ENCODE measurements at regions not wholly inside any gene's neighbourhood (a gene's known extent, or its start where the extent isn't known, plus 50 kb on each side); places are given as distances from the start of the nearest gene placed in this dataset.

- DNase-seq = no peak
These were observed 53.2 kb upstream of the TFEC start for GRCh38 chr7:116083796-116084195.

GRCh38 chr7:116086547-116087045, 56.0 kb upstream of the TFEC start:
- DNase-seq = no peak

GRCh38 chr7:116087291-116087690, 56.7 kb upstream of the TFEC start:
- no peak for DNase-seq

GRCh38 chr7:116087984-116088383, 57.4 kb upstream of the TFEC start:
- DNase-seq = no peak

GRCh38 chr7:116089293-116089692, 58.7 kb upstream of the TFEC start:
- DNase-seq = no peak

- DNase-seq = no peak
These were observed 63.1 kb upstream of the TFEC start for GRCh38 chr7:116093516-116094301.

GRCh38 chr7:116095396-116095795, 64.8 kb upstream of the TFEC start:
- DNase-seq = no peak

GRCh38 chr7:116097365-116098009, 66.9 kb upstream of the TFEC start:
- DNase-seq = no peak

- DNase-seq = no peak
These were observed 67.6 kb upstream of the TFEC start for GRCh38 chr7:116098175-116098574.

- no peak for DNase-seq
These were observed 70.1 kb upstream of the TFEC start for GRCh38 chr7:116100626-116101025.

- DNase-seq = no peak
These were observed 71.1 kb upstream of the TFEC start for GRCh38 chr7:116101704-116102103.

GRCh38 chr7:116111475-116111874, 80.9 kb upstream of the TFEC start:
- no peak for DNase-seq

GRCh38 chr7:116113310-116113709, 82.7 kb upstream of the TFEC start:
- DNase-seq = no peak

GRCh38 chr7:116120839-116121238, 89.5 kb upstream of the TES start:
- no peak for DNase-seq

- DNase-seq = peak; percentile 9
These were observed 87.3 kb upstream of the TES start for GRCh38 chr7:116122972-116123595.

- no peak for DNase-seq
These were observed 82.2 kb upstream of the TES start for GRCh38 chr7:116128139-116128538.

GRCh38 chr7:116135306-116135705, 75.0 kb upstream of the TES start:
- DNase-seq = no peak

- DNase-seq = peak; percentile 52
These were observed 72.0 kb upstream of the TES start for GRCh38 chr7:116138202-116138801.

- no peak for DNase-seq
These were observed 71.3 kb upstream of the TES start for GRCh38 chr7:116139007-116139406.

GRCh38 chr7:116139807-116140206, 70.5 kb upstream of the TES start:
- DNase-seq = no peak

GRCh38 chr7:116142374-116142773, 68.0 kb upstream of the TES start:
- no peak for DNase-seq

GRCh38 chr7:116142850-116143249, 67.5 kb upstream of the TES start:
- peak; percentile 27 for DNase-seq

- DNase-seq = no peak
These were observed 65.0 kb upstream of the TES start for GRCh38 chr7:116145245-116145852.
